ENCODE measurements at regions not wholly inside any gene's neighbourhood (a gene's known extent, or its start where the extent isn't known, plus 50 kb on each side); places are given as distances from the start of the nearest gene placed in this dataset.
"Not testable (repeated sequence)": the region's sequence is repeated elsewhere in the genome, so short reads cannot be mapped to it uniquely, and the experiment has no call there.

DNA sequence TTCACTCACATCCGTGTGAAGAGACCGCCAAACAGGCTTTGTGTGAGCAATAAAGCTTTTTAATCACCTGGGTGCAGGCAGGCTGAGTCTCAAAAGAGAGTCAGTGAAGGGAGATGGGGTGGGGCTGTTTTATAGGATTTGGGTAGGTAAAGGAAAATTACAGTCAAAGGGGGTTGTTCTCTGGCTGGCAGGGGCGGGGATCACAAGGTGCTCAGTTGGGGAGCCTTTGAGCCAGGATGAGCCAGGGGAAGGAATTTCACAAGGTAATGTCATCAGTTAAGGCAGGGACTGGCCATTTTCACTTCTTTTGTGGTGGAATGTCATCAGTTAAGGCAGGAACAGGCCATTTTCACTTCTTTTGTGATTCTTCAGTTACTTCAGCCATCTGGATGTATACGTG, 210.3 kb upstream of the ELL2 start:
- not testable (repeated sequence) for TF ChIP-seq USF2, MAX (CRISPR knock-in tag; IDR thresholded peaks at IDR 0.05)
- TF ChIP-seq, protein P1, sequence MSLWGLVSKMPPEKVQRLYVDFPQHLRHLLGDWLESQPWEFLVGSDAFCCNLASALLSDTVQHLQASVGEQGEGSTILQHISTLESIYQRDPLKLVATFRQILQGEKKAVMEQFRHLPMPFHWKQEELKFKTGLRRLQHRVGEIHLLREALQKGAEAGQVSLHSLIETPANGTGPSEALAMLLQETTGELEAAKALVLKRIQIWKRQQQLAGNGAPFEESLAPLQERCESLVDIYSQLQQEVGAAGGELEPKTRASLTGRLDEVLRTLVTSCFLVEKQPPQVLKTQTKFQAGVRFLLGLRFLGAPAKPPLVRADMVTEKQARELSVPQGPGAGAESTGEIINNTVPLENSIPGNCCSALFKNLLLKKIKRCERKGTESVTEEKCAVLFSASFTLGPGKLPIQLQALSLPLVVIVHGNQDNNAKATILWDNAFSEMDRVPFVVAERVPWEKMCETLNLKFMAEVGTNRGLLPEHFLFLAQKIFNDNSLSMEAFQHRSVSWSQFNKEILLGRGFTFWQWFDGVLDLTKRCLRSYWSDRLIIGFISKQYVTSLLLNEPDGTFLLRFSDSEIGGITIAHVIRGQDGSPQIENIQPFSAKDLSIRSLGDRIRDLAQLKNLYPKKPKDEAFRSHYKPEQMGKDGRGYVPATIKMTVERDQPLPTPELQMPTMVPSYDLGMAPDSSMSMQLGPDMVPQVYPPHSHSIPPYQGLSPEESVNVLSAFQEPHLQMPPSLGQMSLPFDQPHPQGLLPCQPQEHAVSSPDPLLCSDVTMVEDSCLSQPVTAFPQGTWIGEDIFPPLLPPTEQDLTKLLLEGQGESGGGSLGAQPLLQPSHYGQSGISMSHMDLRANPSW (CRISPR knock-in tag; conservative IDR thresholded peaks at IDR 0.05; ENCODE audit: low read depth) = not testable (repeated sequence)
